GM18517 (cell line): ENCODE measurements at regions not wholly inside any gene's neighbourhood (a gene's known extent, or its start where the extent isn't known, plus 50 kb on each side); places are given as distances from the start of the nearest gene placed in this dataset.

Experiments used
- ATAC-seq: cut with Tn5 transposase; IDR thresholded peaks from one replicate; pipeline ENCODE4 v1.9.1; 2021; ENCODE audit warnings: mild to moderate bottlenecking, moderate library complexity; ENCODE audit not compliant: unreplicated experiment

DNA sequence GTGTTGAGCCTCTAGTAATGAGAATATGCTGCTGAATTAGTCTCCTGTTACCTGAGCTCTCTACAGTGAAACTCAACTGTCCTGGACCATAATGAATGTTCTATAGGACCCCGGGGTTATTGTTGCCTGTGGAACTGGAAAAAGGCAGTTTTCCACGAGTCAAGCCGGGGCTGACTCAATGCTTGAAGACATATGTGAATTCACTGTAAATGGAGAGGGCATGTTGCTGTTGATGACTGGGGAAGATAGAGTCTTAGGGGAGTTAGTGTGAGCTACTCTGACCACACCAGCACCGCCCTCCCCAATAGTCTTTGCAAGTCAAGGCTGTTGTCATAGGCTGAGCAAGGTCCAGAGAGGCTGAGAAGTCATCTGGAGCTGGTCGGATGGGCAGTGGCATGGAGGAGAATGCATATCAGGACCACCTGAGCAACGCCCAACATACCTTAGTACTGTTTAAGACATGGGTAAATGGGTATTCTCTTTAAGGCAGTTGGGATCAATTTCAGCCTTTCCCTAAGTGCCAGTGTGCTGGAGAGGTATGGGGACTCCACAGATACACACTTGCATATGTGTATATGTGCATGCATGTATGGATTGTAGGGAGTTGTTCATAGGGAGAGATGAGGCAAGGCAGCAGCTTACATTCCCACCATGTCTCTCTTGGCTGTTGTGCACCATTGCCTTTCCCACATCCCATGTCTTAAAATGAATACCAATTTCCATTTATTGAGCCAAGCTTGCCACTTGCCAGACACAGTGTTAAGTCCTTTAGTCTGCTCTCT lies 230.1 kb upstream of the NAV2 start:
- ATAC-seq: no peak

DNA sequence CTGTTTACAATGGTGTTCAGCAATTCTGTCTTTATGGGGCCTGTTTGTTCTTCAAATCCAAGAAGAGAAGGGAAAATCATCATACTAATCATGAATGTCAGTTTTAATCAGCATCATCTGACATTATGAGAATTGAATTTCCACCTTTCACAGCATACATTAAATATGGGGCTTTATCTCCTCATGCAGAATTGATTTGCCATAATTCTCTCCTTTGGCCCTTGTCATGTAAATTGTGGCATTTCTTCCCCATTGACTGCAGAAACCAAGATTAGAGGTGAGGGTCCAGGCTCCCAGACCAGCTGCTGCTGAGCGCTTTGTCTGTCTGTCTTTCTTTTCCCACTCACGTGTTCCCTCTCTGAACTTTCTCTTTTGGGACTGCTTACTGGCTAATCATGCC lies 232.1 kb upstream of the NAV2 start:
- no peak for ATAC-seq

DNA sequence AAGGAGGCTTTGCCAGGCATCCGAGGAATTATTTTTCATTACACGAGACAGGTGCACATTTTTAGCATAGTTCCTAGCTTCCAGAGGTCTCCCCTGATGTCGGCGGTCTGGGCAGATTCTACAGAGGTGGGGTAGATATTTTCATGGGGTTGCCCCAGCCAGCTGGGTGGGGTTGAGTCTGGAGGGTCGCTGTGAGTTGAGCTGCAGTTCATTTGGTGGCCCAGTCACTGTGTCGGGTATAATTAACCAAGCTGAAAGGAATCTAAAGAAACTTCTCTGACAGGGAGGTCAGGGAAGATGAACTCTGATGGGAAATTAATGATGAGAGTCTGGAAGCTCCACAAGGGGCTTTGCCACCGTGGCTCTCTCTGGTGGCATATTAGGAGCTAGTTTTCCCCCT lies 233.7 kb upstream of the NAV2 start:
- ATAC-seq: no peak

DNA sequence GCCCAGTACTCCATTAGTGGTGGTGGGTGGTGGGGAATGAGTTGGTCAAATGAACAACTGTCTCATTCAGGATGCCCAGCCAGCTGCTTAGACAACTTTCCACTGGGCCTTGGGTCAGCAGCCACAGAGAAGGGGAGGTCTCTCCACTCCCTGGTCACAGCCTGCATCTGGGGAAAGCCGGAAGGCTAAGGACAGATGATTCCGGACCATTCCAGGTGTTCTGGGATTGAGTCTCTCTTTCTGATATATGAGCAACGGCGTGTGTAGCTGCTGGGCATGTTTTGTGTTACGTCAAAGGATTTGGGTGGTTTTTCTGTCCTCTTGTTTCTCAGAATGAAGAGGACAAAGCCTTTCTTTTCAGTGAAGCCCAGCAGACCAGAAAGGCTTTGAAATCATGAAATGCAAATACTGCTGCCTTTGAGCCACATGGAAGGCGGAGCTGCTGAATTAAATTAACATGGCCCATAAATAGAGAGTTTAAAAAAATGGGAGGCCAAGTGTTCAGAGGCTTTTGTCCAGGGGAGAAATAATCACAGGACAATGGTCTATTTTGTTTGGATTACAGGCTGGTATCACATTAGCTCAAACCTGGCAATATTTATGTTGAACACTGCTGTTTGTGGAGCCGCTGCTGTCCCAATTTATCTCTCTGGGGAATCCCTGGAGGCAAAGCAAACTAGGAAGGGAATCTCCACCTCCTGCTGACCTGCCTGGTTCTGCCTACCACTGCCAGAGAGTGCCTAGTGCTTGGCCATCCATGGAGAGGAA lies 234.4 kb upstream of the E2F8 start:
- peak; percentile 84 for ATAC-seq

DNA sequence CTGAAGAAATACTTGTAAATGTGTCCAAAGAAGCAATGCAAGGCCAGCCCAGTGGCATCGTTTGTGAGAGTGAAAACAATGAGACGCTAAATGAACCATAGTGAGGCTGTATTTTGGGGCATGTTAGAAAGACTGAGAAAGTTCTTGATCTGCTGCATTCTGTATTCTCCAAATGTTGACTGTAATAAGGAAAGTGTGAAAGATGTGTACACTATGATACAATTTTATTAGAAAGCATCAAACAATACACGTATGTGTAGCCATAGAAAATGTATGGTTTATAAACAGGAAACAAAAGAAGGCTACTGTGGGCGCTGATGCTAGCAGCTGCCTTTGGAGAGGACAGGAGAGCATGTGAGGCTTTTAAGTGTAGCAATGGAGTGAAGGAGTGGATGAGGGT lies 233.5 kb upstream of the E2F8 start:
- no peak for ATAC-seq

DNA sequence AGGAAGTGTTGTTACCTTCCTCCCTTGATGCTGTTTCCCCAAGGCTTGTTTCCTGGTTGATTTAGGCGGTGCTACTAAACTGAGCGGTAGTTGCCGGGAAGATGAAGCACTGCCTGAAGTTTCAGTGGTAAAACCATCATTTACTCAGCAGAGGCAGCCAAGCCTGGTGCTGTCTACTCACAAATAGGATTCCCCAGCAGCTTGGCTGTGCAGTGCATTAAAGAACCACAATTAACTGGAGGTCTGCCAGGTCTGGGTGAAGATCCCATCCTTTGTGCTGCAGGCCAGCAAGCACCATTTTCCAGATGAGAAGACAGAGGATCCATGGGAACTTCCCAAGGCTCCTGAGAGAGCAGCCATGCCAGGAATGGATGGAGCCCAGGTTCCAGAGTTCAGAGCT lies 231.9 kb upstream of the E2F8 start:
- no peak for ATAC-seq

DNA sequence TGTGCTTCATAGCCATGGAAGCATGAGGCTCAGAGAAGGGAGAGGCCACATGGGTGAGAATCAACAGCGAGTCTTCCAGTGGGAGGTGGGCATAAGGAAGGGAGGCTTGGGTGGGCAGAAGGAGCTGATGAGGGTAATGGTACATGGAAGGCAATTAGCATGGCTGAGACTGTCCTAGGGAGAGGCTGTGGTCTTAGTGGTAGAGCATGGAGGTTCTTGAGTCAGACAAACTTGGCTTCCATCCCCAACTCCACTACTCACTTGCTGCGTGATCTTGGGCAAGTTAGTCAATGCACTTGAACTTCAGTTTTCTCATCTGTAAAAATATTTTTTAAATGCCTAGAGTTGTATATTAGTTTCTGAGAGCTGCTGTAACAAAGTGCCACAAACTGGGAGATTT lies 227.2 kb upstream of the E2F8 start:
- no peak for ATAC-seq

DNA sequence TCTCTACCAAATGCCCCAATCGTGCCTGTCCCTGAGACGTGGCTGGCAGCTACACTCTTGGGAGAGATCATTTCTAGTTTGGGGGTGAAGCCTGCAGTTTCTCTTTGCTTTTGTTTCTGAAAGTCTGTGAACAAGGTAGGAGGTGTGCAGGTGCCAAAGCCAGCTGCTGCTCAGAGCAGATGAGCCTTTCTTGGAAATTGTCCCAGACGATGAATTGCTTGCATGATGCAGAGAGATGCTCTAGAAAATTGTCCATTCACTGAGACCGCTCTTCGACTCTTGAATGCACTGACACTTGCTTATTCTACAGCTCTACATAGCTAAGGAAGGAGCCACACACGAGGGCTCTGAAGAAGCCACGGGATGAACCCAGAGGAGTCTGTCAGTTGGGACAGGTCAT lies 225.6 kb upstream of the E2F8 start:
- ATAC-seq: no peak

DNA sequence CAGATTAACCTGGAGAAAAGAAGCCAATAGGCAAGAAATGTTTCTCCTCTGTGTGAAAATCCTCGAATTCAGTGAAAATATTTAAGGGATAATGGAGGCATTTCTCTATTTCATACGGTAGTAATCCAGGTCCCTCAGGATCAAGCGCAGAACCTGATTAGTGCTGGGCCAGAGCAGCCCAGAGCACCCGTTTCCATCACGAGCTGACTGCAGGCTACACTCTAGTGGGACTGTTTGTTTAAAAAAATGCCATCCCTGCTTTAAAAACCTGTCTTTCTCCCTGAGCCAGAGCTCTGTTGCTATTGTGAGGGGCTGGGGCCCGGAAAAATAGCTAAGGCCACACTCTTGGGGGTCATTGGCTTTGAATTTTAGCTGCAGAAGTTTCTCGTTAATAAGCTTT lies 223.2 kb upstream of the E2F8 start:
- no peak for ATAC-seq

DNA sequence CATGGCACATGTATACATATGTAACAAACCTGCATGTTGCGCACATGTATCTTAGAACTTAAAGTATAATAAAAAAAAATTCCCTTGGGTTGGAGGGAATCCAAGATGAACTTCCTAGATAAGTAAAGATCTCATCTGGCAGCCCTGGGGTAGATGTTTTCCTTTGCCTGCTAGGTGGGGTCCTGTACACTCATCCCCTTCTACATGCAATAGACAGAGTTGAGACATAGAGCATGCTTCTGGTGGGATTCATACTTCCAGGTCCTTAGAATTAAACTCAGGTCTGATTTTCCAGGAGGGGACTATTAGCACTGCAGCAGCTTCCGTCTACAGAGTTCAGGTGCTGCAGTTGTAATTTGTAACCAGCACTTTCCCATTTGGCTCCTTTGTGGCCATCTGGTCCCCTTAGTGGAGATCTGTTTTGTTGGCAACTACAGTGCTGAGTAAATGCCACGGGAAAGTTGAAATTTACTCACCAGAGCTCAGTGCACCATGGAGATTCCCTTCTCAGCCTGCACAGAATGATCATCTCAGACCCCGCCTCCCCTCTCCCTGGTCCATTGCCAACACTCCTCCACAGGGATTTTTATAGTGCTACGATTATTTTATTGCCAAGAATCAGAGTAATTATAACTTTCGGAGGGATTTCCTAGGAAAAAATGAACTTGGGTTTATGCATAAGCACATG lies 220.1 kb upstream of the E2F8 start:
- no peak for ATAC-seq

DNA sequence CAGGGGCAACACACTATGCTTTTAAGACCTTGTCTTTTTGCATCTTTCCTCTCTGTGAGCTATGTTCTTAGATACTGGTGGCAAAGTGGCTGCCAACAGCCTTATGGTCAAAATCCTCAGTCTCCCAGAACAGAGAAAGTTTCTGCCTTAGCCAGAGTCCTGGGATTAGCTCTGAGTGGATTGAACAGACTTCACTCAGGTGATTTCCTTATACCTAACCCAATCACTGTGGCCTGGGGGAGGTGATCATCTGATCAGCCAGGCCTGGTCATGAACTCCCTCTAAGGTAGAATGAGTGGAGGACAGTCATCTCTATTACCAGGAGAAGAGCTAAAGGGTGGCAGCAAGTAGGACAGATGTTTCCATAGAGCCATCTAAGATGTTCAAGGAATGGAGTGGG lies 218.5 kb upstream of the E2F8 start:
- ATAC-seq: no peak

DNA sequence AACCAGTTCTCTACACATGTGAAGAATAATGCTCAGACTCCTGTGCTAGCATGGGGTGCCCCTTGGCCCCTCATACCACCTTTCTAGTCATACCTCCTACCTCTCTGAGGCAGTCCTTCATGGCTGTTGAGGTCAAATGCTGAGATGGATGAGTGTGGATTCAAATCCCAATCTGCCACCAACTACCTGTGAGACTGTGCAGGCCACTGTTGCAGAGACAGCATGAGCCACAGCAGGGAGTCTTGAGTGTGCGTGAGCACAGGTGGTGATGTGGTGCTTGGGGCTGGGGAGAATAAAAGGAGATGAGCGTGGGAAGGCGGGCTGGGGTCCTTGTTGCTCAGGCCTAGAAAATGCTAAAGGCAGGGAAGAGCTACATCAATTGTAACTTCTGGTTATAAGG lies 218.0 kb upstream of the E2F8 start:
- no peak for ATAC-seq

DNA sequence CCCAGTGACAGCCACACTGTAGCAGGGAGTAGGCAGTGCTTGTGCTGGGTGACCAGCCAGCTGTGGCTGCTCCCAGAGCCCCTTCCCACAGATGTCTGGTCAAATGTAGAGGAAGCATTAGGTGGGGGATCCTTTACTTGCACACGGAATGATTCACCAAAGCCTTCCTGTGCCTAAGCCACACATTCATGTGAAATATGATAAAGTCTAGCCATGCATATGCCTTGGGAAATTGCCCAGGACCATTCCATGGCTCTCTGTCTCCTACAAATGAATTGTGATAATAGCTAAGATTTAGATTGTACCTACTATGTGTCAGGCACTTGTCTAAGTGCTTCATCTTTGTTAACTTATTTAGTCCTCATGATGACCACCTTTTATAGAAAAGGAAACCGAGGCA lies 217.5 kb upstream of the E2F8 start:
- ATAC-seq: no peak

DNA sequence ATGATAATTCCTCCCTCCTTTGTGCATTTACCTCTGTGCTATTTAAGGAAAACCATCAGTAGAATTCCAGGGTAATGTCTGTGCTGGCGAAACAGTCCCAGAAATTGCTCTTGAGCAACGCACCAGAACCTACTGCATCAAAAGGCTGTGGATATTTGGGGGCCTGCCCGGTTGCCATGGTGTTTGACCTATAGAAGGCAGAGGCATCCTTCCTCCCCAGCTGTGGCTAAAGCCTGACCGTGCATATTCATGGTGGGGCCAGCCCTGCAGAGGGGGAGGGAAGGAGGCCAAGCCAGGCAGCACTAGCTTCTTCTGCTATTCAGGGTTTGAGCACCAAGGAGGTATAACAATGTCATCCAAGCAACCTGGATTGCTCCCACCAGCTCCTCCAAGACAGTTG lies 215.0 kb upstream of the E2F8 start:
- no peak for ATAC-seq

DNA sequence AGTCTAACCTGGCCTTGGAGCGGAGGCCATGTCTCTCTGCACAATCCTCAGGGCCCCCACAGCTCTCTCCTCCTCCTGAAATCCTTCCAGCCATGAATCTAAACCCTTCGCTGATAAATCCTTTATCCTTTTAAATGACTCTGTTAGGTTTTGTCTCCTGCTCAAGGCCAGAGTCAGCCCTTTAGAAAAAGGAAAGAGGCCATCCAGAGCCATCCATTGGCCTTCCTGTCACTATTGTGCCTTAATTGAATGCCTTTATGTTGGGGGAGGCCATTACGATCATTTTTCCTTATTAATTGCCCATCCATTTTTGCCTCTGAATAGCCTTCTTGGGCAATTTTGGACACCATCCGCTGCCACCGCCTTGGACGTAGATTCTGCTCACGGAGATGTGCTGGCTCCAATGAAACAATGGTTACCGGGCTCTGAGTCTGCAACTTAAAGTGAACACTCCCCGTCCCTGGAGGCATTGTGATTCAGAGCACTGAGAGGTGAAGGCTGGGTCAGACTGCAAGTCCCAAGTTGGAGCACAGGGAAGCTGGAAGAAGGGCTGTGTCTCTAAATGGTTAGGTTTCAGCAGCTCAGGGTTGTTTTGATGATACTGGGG lies 213.0 kb upstream of the E2F8 start:
- no peak for ATAC-seq

DNA sequence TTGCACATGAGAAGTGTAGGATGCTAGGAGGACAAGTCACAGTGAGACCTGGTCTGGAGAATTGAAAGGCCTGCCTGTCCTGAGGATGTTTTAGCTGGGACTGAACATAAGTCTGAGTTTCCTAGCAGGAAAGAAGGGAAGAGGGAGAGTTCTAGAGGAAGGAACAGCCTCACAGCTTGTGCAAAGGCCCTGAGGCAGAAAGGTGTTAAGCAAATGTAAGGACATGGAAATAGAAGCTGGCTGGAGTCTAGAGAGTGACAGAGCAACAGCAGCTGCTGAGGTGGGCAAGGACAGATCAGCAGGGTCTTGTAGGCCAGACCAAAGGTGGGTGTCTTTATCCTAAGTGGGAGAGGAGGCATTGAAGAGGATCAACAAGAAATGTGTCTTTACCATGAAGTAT lies 210.9 kb upstream of the E2F8 start:
- no peak for ATAC-seq

DNA sequence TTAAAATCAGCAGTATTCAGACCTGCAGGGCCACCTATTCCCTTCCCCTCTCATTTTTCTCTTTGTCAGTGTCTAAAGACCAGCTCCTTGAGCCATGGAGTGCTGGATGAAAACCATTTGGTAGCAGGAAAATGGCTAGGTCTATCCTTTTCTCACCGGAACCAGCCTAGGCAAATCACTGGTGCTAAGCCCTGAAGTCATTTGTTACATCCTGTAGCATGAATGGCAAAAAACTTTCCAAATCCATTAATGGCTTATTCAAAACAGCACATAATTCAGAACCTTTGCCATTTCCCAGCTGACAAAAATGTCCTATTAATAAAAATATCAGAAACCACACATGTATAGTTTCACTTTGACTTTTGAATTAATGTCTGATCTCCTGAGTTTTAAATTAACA lies 209.5 kb upstream of the E2F8 start:
- ATAC-seq: no peak

DNA sequence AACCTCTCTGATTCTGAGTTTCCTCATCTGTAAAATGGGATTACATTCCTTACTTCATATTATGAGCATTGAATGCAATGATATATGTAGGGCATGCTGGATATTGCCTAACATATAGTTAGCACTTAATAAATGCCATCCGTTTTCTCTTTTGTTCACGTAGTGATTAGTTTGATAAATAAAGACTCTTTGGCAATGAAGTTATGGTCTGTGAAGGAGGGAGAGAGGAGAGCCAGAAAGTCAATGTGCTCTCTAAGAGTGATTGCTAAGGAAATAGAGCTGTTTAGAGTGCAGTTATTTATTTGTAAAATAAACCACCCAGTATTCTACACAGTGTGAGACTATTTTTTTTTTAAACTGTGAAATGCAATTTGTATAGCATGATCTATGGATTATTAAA lies 207.9 kb upstream of the E2F8 start:
- no peak for ATAC-seq

DNA sequence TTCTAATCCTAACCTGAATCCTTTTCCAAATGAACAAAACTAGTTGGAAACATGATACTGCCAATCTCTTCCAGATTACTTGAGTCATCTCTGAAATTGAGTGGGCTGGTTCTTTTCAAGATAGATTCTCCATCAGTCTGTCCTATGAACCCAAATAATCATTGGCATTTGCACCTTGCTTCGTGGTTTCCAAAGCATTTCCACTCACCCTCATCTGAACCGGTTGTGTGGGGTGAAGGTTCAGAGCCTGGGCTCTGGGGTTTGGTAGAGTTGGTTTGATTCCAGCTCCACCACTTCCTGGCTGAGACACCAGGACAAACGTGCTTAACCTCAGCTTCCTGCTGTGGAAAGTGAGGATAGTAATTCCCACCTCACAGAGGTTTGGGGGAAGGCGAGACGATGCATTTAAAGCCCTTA lies 206.4 kb upstream of the E2F8 start:
- no peak for ATAC-seq

DNA sequence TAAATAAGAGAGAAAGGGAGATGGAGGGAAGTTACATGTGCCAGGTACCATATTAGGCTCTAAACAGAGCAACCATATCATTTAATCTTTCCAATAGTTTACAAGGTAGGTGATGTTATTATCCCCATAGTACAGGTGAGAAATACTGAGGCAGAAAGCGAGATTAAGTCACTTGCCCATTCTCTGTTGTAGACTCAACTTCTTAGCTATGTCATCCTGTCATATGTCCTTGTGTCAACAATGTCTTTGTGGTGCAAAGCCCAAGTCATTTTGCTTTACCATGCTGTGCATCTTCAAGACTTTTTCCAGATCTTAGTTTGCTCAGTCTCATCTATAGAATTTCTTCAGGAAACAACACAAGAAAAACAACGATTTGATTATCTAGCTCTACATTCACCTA lies 205.0 kb upstream of the E2F8 start:
- no peak for ATAC-seq

DNA sequence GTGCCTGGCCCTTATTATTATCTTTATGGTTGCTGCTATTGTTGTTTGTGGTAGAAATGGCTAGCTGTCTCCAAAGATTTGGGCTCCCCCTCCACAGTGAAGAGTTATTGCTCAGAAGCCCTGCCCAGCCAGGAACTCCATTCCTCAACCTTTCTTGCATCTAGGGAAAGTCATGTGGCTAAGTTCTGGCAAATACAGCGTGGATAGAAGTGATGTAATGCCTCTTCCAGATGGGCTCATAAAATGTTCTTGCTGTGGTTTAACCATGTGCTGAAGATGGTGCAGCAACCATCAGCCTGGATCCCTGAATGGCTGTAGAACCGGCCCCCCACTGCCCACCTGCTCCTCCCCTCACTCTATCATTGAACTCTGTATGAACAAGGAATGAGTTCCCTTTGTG lies 203.5 kb upstream of the E2F8 start:
- ATAC-seq: no peak

DNA sequence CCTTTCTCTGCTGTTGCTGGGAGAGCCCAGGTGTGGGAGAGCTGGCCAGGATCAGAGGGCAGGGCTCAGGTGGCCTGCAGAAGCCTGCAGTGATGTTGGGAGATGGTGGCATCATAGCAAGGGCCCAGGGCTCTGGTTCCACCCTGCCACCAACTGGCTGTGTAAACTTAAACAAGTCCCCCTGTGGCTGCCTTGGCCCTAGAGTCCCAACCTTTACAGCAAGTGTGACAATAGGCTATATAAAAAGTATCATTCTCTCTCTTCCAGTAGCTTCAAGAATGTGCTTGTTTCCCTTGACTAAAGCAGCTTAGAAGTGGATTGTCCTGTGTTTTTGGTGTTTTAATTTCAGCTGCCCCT lies 201.8 kb upstream of the E2F8 start:
- no peak for ATAC-seq
